ENCODE measurements at regions not wholly inside any gene's neighbourhood (a gene's known extent, or its start where the extent isn't known, plus 50 kb on each side); places are given as distances from the start of the nearest gene placed in this dataset.

DNA sequence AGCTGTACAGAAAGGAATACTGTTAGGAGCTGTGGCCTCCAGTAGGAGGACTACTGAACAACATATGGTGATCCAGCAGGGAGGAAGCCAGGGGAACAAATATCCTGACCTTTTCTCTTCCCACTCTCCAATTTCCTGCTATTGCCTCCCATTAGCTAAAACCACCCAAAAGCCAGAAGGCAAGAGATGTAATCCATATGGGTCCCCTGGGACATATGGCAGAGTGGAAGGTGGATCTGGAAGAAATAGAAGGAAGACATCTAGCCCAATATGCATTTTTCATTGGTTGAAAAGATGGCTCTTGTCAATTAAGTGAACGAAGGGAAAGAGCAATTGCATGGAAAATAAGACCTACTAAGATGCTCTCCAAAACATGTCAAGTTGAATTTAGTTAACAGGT, 167.2 kb downstream of the CNTN3 start:
- H3K4me2 ChIP-seq (ENCODE audit: low read length) = no peak overlapping the region
- H2BK12ac ChIP-seq (ENCODE audit: low read length) = no peak overlapping the region
- H3K79me2 ChIP-seq (ENCODE audit: control insufficient read depth, insufficient read depth, low read length, poor library complexity) = no peaks in the 10 kb centered on the region
- DNase-seq = no peak
- H4K12ac ChIP-seq (ENCODE audit: low read depth, low read length) = no peak overlapping the region
- H3K27me3 ChIP-seq (ENCODE audit: insufficient read depth, low read length) = no peaks in the 10 kb centered on the region
- no peak overlapping the region for H4K8ac ChIP-seq (ENCODE audit: low read depth, low read length)
- no peak overlapping the region for H2AK5ac ChIP-seq (ENCODE audit: low read length)
- no peak overlapping the region for H3K9ac ChIP-seq (ENCODE audit: low read length)
- H3K36me3 ChIP-seq (ENCODE audit: control insufficient read depth in 1 of 2, insufficient read depth in 2 of 2, low read length in 2 of 2) = no peaks in the 10 kb centered on the region
- H2BK120ac ChIP-seq (ENCODE audit: insufficient read depth, low read length, poor library complexity) = no peak overlapping the region
- H3K79me1 ChIP-seq (ENCODE audit: low read length) = no peaks in the 10 kb centered on the region
- no CpG with 5 or more reads among the region's 1 CpG for WGBS (ENCODE audit: extremely low coverage, insufficient coverage, insufficient read length)
- no peaks in the 10 kb centered on the region for H3K4me1 ChIP-seq (ENCODE audit: control insufficient read depth in 1 of 2, insufficient read depth in 2 of 2, low read length in 2 of 2)
- H3K23ac ChIP-seq (ENCODE audit: low read length) = no peak overlapping the region
- no peak overlapping the region for H4K91ac ChIP-seq (ENCODE audit: low read depth, low read length)
- H2AFZ ChIP-seq (ENCODE audit: insufficient read depth, low read length, poor library complexity) = no peak overlapping the region
- no peak overlapping the region for H2BK5ac ChIP-seq (ENCODE audit: low read depth, low read length, poor library complexity)
- H3K27ac ChIP-seq (ENCODE audit: low read depth, low read length) = no peak overlapping the region
- H3K14ac ChIP-seq (ENCODE audit: low read length) = no peak overlapping the region
- no peak overlapping the region for H3K4ac ChIP-seq (ENCODE audit: low read depth, low read length)
- no peak overlapping the region for H3K4me3 ChIP-seq (ENCODE audit: low read depth, low read length)
- H3K9me3 ChIP-seq (ENCODE audit: insufficient read depth, low read depth, low read length) = no peaks in the 10 kb centered on the region
- no peak overlapping the region for H3K18ac ChIP-seq (ENCODE audit: low read length)

DNA sequence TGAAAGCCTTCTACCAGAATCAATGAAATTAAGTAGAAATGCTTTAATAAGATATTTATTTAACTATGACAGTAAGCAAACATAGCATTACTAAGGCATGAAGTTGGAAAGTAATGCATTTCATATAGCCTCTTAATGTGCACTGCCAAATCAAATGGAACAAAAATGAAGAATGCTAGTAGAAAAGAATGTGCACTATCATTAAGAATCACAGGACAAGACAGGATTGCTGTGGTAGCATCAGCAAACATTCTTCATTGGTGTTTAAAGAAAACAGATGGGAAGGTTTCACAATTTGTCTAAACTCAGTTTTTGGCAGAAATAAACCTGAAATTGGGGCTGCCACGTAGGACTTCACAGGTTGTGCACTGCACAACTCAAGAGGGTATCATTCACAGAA, 168.9 kb downstream of the CNTN3 start:
- no CpG with 5 or more reads among the region's 1 CpG for WGBS (ENCODE audit: extremely low coverage, insufficient coverage, insufficient read length)
- Histone ChIP-seq H3K27me3 (ENCODE audit: insufficient read depth, low read length) (no peaks in the 10 kb centered on the region), H3K9ac (ENCODE audit: low read length) (no peak overlapping the region), H3K27ac (ENCODE audit: low read depth, low read length) (no peak overlapping the region), H3K23ac (ENCODE audit: low read length) (no peak overlapping the region), H2AFZ (ENCODE audit: insufficient read depth, low read length, poor library complexity) (no peak overlapping the region), H3K4me2 (ENCODE audit: low read length) (no peak overlapping the region), H3K4ac (ENCODE audit: low read depth, low read length) (no peak overlapping the region), H3K4me3 (ENCODE audit: low read depth, low read length) (no peak overlapping the region), H4K91ac (ENCODE audit: low read depth, low read length) (no peak overlapping the region), H4K12ac (ENCODE audit: low read depth, low read length) (no peak overlapping the region), H2AK5ac (ENCODE audit: low read length) (no peak overlapping the region), H3K79me1 (ENCODE audit: low read length) (no peaks in the 10 kb centered on the region), H3K14ac (ENCODE audit: low read length) (no peak overlapping the region), H3K18ac (ENCODE audit: low read length) (no peak overlapping the region), H3K9me3 (ENCODE audit: insufficient read depth, low read depth, low read length) (no peaks in the 10 kb centered on the region), H2BK120ac (ENCODE audit: insufficient read depth, low read length, poor library complexity) (no peak overlapping the region), H2BK5ac (ENCODE audit: low read depth, low read length, poor library complexity) (no peak overlapping the region), H2BK12ac (ENCODE audit: low read length) (no peak overlapping the region), H3K4me1 (ENCODE audit: control insufficient read depth in 1 of 2, insufficient read depth in 2 of 2, low read length in 2 of 2) (no peaks in the 10 kb centered on the region), H3K79me2 (ENCODE audit: control insufficient read depth, insufficient read depth, low read length, poor library complexity) (no peaks in the 10 kb centered on the region), H4K8ac (ENCODE audit: low read depth, low read length) (no peak overlapping the region), H3K36me3 (ENCODE audit: control insufficient read depth in 1 of 2, insufficient read depth in 2 of 2, low read length in 2 of 2) (no peaks in the 10 kb centered on the region)
- no peak for DNase-seq

DNA sequence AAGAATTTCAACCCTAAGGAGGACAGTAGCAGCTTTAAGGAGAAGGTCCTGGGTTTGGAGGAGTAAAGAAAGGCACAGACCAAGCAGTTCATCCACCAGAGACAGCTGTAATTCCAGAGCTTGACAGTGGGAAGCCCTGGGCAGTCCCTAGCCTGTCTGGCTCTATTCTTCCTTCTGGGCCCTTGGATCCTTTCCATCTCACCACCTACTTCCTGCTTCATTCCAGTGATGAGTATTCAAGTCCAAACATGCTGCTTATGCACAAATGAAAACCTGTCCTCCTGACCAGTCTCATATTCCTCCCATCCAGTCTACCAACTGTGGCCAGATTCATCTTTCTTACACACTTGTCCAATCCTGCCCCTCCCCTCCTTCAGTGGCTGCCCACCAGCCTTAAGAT, 171.4 kb downstream of the CNTN3 start:
- Histone ChIP-seq H3K27me3 (ENCODE audit: insufficient read depth, low read length) (no peaks in the 10 kb centered on the region), H4K8ac (ENCODE audit: low read depth, low read length) (no peak overlapping the region), H2AK5ac (ENCODE audit: low read length) (no peak overlapping the region), H3K9ac (ENCODE audit: low read length) (no peak overlapping the region), H3K79me1 (ENCODE audit: low read length) (no peaks in the 10 kb centered on the region), H3K4ac (ENCODE audit: low read depth, low read length) (no peak overlapping the region), H3K36me3 (ENCODE audit: control insufficient read depth in 1 of 2, insufficient read depth in 2 of 2, low read length in 2 of 2) (no peaks in the 10 kb centered on the region), H3K4me3 (ENCODE audit: low read depth, low read length) (no peak overlapping the region), H4K12ac (ENCODE audit: low read depth, low read length) (no peak overlapping the region), H3K9me3 (ENCODE audit: insufficient read depth, low read depth, low read length) (no peaks in the 10 kb centered on the region), H3K79me2 (ENCODE audit: control insufficient read depth, insufficient read depth, low read length, poor library complexity) (no peaks in the 10 kb centered on the region), H2BK5ac (ENCODE audit: low read depth, low read length, poor library complexity) (no peak overlapping the region), H2BK12ac (ENCODE audit: low read length) (no peak overlapping the region), H3K14ac (ENCODE audit: low read length) (no peak overlapping the region), H3K18ac (ENCODE audit: low read length) (no peak overlapping the region), H3K4me2 (ENCODE audit: low read length) (no peak overlapping the region), H2BK120ac (ENCODE audit: insufficient read depth, low read length, poor library complexity) (no peak overlapping the region), H2AFZ (ENCODE audit: insufficient read depth, low read length, poor library complexity) (no peak overlapping the region), H3K23ac (ENCODE audit: low read length) (no peak overlapping the region), H4K91ac (ENCODE audit: low read depth, low read length) (no peak overlapping the region), H3K27ac (ENCODE audit: low read depth, low read length) (no peak overlapping the region), H3K4me1 (ENCODE audit: control insufficient read depth in 1 of 2, insufficient read depth in 2 of 2, low read length in 2 of 2) (no peaks in the 10 kb centered on the region)
- no peak for DNase-seq

DNA sequence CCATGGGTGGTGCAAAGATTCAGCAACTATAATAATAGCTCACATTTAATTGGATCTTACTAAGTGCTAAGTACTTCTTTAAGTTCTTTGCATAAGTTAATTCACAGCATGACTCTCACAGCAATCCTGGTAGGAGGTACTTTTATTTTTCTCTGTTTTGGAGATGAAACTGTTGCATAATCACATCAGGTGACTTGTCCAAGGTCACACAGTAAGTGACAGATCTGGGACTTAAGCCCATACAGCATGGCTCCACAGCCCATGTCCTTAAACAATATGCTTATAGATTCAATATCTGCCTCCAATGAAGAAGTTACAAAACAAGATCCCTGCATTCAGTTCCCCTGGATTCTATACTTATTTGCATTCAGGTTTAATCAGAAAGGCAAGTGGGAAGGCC, 171.8 kb downstream of the CNTN3 start:
- Histone ChIP-seq H4K8ac (ENCODE audit: low read depth, low read length) (no peak overlapping the region), H2AFZ (ENCODE audit: insufficient read depth, low read length, poor library complexity) (no peak overlapping the region), H3K4ac (ENCODE audit: low read depth, low read length) (no peak overlapping the region), H2BK5ac (ENCODE audit: low read depth, low read length, poor library complexity) (no peak overlapping the region), H3K27ac (ENCODE audit: low read depth, low read length) (no peak overlapping the region), H2BK12ac (ENCODE audit: low read length) (no peak overlapping the region), H3K4me3 (ENCODE audit: low read depth, low read length) (no peak overlapping the region), H4K91ac (ENCODE audit: low read depth, low read length) (no peak overlapping the region), H3K4me2 (ENCODE audit: low read length) (no peak overlapping the region), H3K23ac (ENCODE audit: low read length) (no peak overlapping the region), H3K4me1 (ENCODE audit: control insufficient read depth in 1 of 2, insufficient read depth in 2 of 2, low read length in 2 of 2) (no peaks in the 10 kb centered on the region), H3K79me2 (ENCODE audit: control insufficient read depth, insufficient read depth, low read length, poor library complexity) (no peaks in the 10 kb centered on the region), H3K27me3 (ENCODE audit: insufficient read depth, low read length) (no peaks in the 10 kb centered on the region), H3K36me3 (ENCODE audit: control insufficient read depth in 1 of 2, insufficient read depth in 2 of 2, low read length in 2 of 2) (no peaks in the 10 kb centered on the region), H2BK120ac (ENCODE audit: insufficient read depth, low read length, poor library complexity) (no peak overlapping the region), H3K9ac (ENCODE audit: low read length) (no peak overlapping the region), H3K14ac (ENCODE audit: low read length) (no peak overlapping the region), H3K9me3 (ENCODE audit: insufficient read depth, low read depth, low read length) (no peaks in the 10 kb centered on the region), H3K79me1 (ENCODE audit: low read length) (no peaks in the 10 kb centered on the region), H3K18ac (ENCODE audit: low read length) (no peak overlapping the region), H2AK5ac (ENCODE audit: low read length) (no peak overlapping the region), H4K12ac (ENCODE audit: low read depth, low read length) (no peak overlapping the region)
- no peak for DNase-seq

DNA sequence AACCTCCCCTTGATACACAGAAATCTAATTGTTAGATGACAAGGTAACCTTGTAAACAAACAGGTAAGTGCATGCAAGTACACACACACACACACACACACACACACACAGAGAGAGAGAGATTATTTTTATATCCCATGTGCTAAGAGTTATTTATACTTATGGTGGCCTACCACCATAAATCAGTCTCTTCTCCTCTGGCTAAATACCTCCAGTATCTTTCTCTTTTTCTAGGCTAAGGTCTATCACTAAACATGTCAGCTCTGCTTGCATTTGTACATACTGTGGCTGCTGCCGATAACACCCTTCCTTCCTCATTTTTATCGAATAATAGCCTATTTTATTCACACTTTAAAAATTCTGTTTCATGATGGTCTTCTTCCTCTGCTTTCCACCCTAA, 172.4 kb downstream of the CNTN3 start:
- Histone ChIP-seq H2BK5ac (ENCODE audit: low read depth, low read length, poor library complexity) (no peak overlapping the region), H2AK5ac (ENCODE audit: low read length) (no peak overlapping the region), H3K79me2 (ENCODE audit: control insufficient read depth, insufficient read depth, low read length, poor library complexity) (no peaks in the 10 kb centered on the region), H3K4me3 (ENCODE audit: low read depth, low read length) (no peak overlapping the region), H3K18ac (ENCODE audit: low read length) (no peak overlapping the region), H3K4me1 (ENCODE audit: control insufficient read depth in 1 of 2, insufficient read depth in 2 of 2, low read length in 2 of 2) (no peaks in the 10 kb centered on the region), H4K12ac (ENCODE audit: low read depth, low read length) (no peak overlapping the region), H3K23ac (ENCODE audit: low read length) (no peak overlapping the region), H2BK120ac (ENCODE audit: insufficient read depth, low read length, poor library complexity) (no peak overlapping the region), H3K79me1 (ENCODE audit: low read length) (no peaks in the 10 kb centered on the region), H3K4ac (ENCODE audit: low read depth, low read length) (no peak overlapping the region), H2BK12ac (ENCODE audit: low read length) (no peak overlapping the region), H2AFZ (ENCODE audit: insufficient read depth, low read length, poor library complexity) (no peak overlapping the region), H3K9ac (ENCODE audit: low read length) (no peak overlapping the region), H4K91ac (ENCODE audit: low read depth, low read length) (no peak overlapping the region), H3K14ac (ENCODE audit: low read length) (no peak overlapping the region), H3K36me3 (ENCODE audit: control insufficient read depth in 1 of 2, insufficient read depth in 2 of 2, low read length in 2 of 2) (no peaks in the 10 kb centered on the region), H3K9me3 (ENCODE audit: insufficient read depth, low read depth, low read length) (no peaks in the 10 kb centered on the region), H4K8ac (ENCODE audit: low read depth, low read length) (no peak overlapping the region), H3K4me2 (ENCODE audit: low read length) (no peak overlapping the region), H3K27ac (ENCODE audit: low read depth, low read length) (no peak overlapping the region), H3K27me3 (ENCODE audit: insufficient read depth, low read length) (no peaks in the 10 kb centered on the region)
- no peak for DNase-seq
- WGBS (ENCODE audit: extremely low coverage, insufficient coverage, insufficient read length) = no CpG with 5 or more reads among the region's 2 CpGs

Data from trophoblast cell (in vitro differentiated cells and primary cell).